GM23338 (cell line): ENCODE measurements at regions not wholly inside any gene's neighbourhood (a gene's known extent, or its start where the extent isn't known, plus 50 kb on each side); places are given as distances from the start of the nearest gene placed in this dataset.

Source experiments
- CREB1 ChIP-seq: fragments of 250-450 bp; sonication (Bioruptor Pico); IDR thresholded peaks from 2 replicates; pipeline ENCODE4 v1.5.0; 2020; ENCODE audit warnings: low read depth, mild to moderate bottlenecking, moderate library complexity
- CTCF ChIP-seq, 2 experiments: fragments of 200-600 bp in 1 of 2; sonication (generic) in 1 of 2; conservative IDR thresholded peaks; 2 replicates each; pipeline versions ENCODE4 v1.5.1 to v1.6.1; 2016 to 2017; ENCODE audit warnings: antibody characterized with exemption in 2 of 2, low read depth in 2 of 2, mild to moderate bottlenecking in 2 of 2, moderate library complexity in 1 of 2
- EZH2 ChIP-seq: fragments of 200-600 bp; sonication (generic); IDR thresholded peaks from one replicate; pipeline ENCODE4 v1.8.0; 2017; ENCODE audit warnings: antibody characterized with exemption, mild to moderate bottlenecking, low read depth; ENCODE audit not compliant: unreplicated experiment
- EZH2phosphoT487 ChIP-seq: fragments of 200-600 bp; sonication (generic); IDR thresholded peaks from one replicate; pipeline ENCODE4 v1.8.1; 2018; ENCODE audit warnings: antibody characterized with exemption; ENCODE audit not compliant: unreplicated experiment
- JUNB ChIP-seq: IDR thresholded peaks from one replicate; pipeline ENCODE4 v1.6.1; 2016; ENCODE audit warnings: antibody characterized with exemption; ENCODE audit not compliant: unreplicated experiment
- NANOG ChIP-seq: IDR thresholded peaks from 2 replicates; pipeline ENCODE4 v1.6.1; 2016; ENCODE audit warnings: antibody characterized with exemption, borderline replicate concordance
- POLR2AphosphoS5 ChIP-seq: IDR thresholded peaks from 2 replicates; pipeline ENCODE4 v1.6.1; 2016; ENCODE audit warnings: antibody characterized with exemption, low read depth
- REST ChIP-seq: IDR thresholded peaks from one replicate; pipeline ENCODE4 v1.6.1; 2018; ENCODE audit warnings: antibody characterized with exemption; ENCODE audit not compliant: unreplicated experiment
- STAT1 ChIP-seq: IDR thresholded peaks from one replicate; pipeline ENCODE4 v1.6.1; 2016; ENCODE audit warnings: antibody characterized with exemption; ENCODE audit not compliant: unreplicated experiment
- ZNF114 ChIP-seq: fragments of 250-450 bp; sonication (Bioruptor Pico); IDR thresholded peaks from 2 replicates; pipeline ENCODE4 v1.5.0; 2020; ENCODE audit warnings: mild to moderate bottlenecking, moderate library complexity
- ZNF331 ChIP-seq: fragments of 250-450 bp; sonication (Bioruptor Pico); IDR thresholded peaks from 2 replicates; pipeline ENCODE4 v1.5.0; 2020; ENCODE audit warnings: low read depth, mild to moderate bottlenecking, moderate library complexity
- ZNF462 ChIP-seq: fragments of 250-450 bp; sonication (Bioruptor Pico); IDR thresholded peaks from 2 replicates; pipeline ENCODE4 v1.5.0; 2020; ENCODE audit warnings: mild to moderate bottlenecking, moderate library complexity
- TF ChIP-seq, protein P1 (sequence below): IDR thresholded peaks from 2 replicates; pipeline ENCODE4 v1.6.1; 2016; ENCODE audit warnings: antibody characterized with exemption

- TF ChIP-seq POLR2AphosphoS5 (no peak), CTCF (conservative IDR thresholded peaks at IDR 0.05; ENCODE audit: low read depth in 2 of 2) (no peak), EZH2phosphoT487 (no peak), EZH2 (no peak), REST (no peak), STAT1 (no peak), NANOG (no peak), ZNF462 (CRISPR knock-in tag) (no peak), CREB1 (CRISPR knock-in tag) (no peak), JUNB (no peak), ZNF114 (no peak), ZNF331 (CRISPR knock-in tag) (no peak)
- TF ChIP-seq, protein P1, sequence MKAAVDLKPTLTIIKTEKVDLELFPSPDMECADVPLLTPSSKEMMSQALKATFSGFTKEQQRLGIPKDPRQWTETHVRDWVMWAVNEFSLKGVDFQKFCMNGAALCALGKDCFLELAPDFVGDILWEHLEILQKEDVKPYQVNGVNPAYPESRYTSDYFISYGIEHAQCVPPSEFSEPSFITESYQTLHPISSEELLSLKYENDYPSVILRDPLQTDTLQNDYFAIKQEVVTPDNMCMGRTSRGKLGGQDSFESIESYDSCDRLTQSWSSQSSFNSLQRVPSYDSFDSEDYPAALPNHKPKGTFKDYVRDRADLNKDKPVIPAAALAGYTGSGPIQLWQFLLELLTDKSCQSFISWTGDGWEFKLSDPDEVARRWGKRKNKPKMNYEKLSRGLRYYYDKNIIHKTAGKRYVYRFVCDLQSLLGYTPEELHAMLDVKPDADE: no peak
Measured at GRCh38 chr12:24746864-24747263, 202.0 kb downstream of the BCAT1 start.
